ENCODE measurements at regions not wholly inside any gene's neighbourhood (a gene's known extent, or its start where the extent isn't known, plus 50 kb on each side); places are given as distances from the start of the nearest gene placed in this dataset.

DNA sequence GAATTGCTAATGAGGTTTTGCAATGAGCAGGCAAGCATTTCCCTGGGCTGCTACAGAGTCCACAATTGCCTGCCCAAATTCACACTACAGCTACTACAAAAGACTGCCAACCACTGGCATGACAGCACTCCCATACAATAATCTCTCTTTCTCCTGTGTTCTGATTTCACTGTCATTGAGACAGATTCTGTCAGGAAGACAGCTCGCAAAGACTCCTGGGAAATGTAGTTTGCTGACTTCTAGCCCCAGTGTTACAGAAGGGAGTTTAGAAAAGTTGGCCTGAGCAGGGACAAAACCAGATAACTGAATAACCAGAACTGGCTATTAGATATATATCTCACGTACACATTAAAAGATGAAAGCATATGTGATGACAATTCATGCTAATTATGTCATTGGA is 1231.3 kb upstream of the PRKX start:
- no peaks in the 10 kb centered on the region for H3K4me1 Mint-ChIP-seq (ENCODE audit: low read depth)

DNA sequence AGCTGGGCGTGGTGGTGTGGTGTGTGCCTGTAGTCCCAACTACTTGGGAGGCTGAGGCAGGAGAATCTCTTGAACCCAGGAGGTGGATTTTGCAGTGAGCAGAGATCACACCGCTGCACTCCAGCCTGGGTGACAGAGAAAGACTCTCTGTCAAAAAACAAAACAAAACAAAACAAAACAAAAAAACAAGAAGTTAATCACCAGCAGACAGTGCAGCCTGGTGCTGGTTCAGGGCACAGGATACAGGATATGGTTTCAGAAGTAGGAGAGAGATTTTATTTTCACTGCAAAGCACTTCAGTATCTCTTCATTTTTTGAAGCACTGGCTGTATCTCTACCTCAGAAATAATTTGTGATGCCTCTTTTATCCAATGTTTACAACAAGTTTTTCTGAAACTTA is 1222.9 kb upstream of the PRKX start:
- no peak for DNase-seq
- Mint-ChIP-seq H3K4me1 (ENCODE audit: low read depth) (no peaks in the 10 kb centered on the region), H3K36me3 (ENCODE audit: insufficient read depth in 2 of 2) (no peaks in the 10 kb centered on the region), H3K9me3 (peaks cover 0 to 2% of the 10 kb centered on the region in 2 donors), H3K27ac (no peak overlapping the region), H3K4me3 (no peak overlapping the region), H3K27me3 (ENCODE audit: low read depth) (no peaks in the 10 kb centered on the region)
- ATAC-seq (replicated peaks in 1 of 2), result no peak

More for the DNA sequence above, 1231.3 kb upstream of the PRKX start:
- no peaks in the 10 kb centered on the region for H3K36me3 Mint-ChIP-seq (ENCODE audit: insufficient read depth in 2 of 2)
- no peaks in the 10 kb centered on the region for H3K27me3 Mint-ChIP-seq (ENCODE audit: low read depth)
- DNase-seq, result no peak
- H3K9me3 Mint-ChIP-seq, result peaks cover 0 to 3% of the 10 kb centered on the region in 2 donors
- no peak overlapping the region for H3K27ac Mint-ChIP-seq
- no peak overlapping the region for H3K4me3 Mint-ChIP-seq
- ATAC-seq (replicated peaks in 1 of 2), result no peak

DNA sequence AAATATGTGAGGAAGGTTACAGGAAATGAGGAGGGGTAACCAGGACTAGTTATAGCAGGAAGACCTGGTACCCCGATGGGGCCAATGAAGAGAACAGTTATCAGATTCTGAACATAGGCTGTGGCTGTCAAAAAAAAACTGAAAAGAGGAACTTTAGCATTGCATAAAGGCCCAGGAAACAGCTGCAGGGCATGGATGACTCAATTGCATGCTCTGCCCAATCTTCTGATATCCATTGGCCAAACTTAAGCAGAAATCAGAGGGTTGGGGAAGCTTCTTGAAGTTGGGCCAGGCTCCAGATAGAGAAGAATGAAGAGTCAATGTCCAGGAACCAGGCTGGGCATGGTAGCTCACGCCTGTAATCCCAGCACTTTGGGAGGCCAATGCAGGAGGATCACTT is 1222.4 kb upstream of the PRKX start:
- ATAC-seq (replicated peaks in 1 of 2), result no peak
- peaks cover 0 to 2% of the 10 kb centered on the region in 2 donors for H3K9me3 Mint-ChIP-seq
- H3K27me3 Mint-ChIP-seq (ENCODE audit: low read depth), result no peaks in the 10 kb centered on the region

DNA sequence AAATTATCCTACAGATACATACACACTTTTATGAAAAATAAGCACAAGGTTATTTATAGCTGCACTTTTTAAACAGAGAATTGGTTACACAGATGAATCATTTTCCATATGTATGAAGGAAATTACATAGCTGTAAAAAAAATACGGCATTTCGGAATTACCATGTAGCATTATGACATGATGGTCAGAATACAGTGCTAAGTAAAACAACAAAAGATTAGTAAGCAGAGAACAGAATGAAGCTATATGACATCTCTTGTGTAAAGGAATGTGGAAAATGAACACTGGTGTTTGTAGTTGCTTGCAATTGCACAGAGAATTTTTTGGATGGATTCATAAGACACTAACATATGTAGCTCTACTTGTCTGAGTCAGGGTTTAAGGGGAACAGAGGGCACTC is 1222.0 kb upstream of the PRKX start:
- no peaks in the 10 kb centered on the region for H3K4me1 Mint-ChIP-seq (ENCODE audit: low read depth)
- H3K4me3 Mint-ChIP-seq, result no peak overlapping the region
- H3K9me3 Mint-ChIP-seq, result peaks cover 0 to 2% of the 10 kb centered on the region in 2 donors
- no peak overlapping the region for H3K27ac Mint-ChIP-seq
- no peaks in the 10 kb centered on the region for H3K27me3 Mint-ChIP-seq (ENCODE audit: low read depth)
- no peak for ATAC-seq (replicated peaks in 1 of 2)
- H3K36me3 Mint-ChIP-seq (ENCODE audit: insufficient read depth in 2 of 2), result no peaks in the 10 kb centered on the region
- no peak for DNase-seq

More for the DNA sequence above, 1222.4 kb upstream of the PRKX start:
- no peak for DNase-seq
- Mint-ChIP-seq H3K4me1 (ENCODE audit: low read depth) (no peaks in the 10 kb centered on the region), H3K36me3 (ENCODE audit: insufficient read depth in 2 of 2) (no peaks in the 10 kb centered on the region), H3K4me3 (no peak overlapping the region), H3K27ac (no peak overlapping the region)

GRCh38 chrX:4932790-4933189 is 1219.3 kb upstream of the PRKX start:
- H3K36me3 Mint-ChIP-seq (ENCODE audit: insufficient read depth in 2 of 2), result no peaks in the 10 kb centered on the region
- no peak overlapping the region for H3K4me3 Mint-ChIP-seq
- peaks cover 0 to 3% of the 10 kb centered on the region in 2 donors for H3K9me3 Mint-ChIP-seq
- no peak overlapping the region for H3K27ac Mint-ChIP-seq
- no peaks in the 10 kb centered on the region for H3K27me3 Mint-ChIP-seq (ENCODE audit: low read depth)
- no peak for ATAC-seq (replicated peaks in 1 of 2)
- H3K4me1 Mint-ChIP-seq (ENCODE audit: low read depth), result no peaks in the 10 kb centered on the region
- no peak for DNase-seq

DNA sequence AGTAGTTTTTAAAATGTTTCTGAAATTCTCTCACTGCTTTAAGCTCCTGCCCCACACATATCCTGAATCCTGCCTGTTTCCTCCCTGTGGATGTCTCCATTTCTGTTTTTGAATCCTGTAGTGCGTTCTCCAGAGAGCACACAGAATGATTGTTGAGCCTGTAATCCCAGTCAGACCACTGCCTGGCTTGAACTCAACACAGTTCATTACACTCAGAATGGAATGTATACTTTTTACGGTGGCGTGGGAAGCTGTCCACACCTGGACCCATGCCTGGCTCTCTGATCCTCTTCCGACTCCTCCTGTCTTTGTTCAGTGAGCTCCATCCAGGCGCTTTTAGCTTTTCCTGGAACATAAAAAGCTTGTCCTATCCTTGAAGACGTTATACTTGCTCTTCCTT is 1217.0 kb upstream of the PRKX start:
- DNase-seq (no peak), ATAC-seq (replicated peaks in 1 of 2) (no peak)
- peaks cover 0 to 4% of the 10 kb centered on the region in 2 donors for H3K9me3 Mint-ChIP-seq
- H3K27ac Mint-ChIP-seq, result no peak overlapping the region
- no peaks in the 10 kb centered on the region for H3K36me3 Mint-ChIP-seq (ENCODE audit: insufficient read depth in 2 of 2)
- no peaks in the 10 kb centered on the region for H3K4me1 Mint-ChIP-seq (ENCODE audit: low read depth)
- H3K27me3 Mint-ChIP-seq (ENCODE audit: low read depth), result no peaks in the 10 kb centered on the region
- H3K4me3 Mint-ChIP-seq, result no peak overlapping the region

- DNase-seq (no peak), ATAC-seq (replicated peaks in 1 of 2) (no peak)
- H3K4me3 Mint-ChIP-seq, result no peak overlapping the region
- H3K27ac Mint-ChIP-seq, result no peak overlapping the region
- no peaks in the 10 kb centered on the region for H3K36me3 Mint-ChIP-seq (ENCODE audit: insufficient read depth in 2 of 2)
- H3K27me3 Mint-ChIP-seq (ENCODE audit: low read depth), result no peaks in the 10 kb centered on the region
- peaks cover 0 to 4% of the 10 kb centered on the region in 2 donors for H3K9me3 Mint-ChIP-seq
- H3K4me1 Mint-ChIP-seq (ENCODE audit: low read depth), result no peaks in the 10 kb centered on the region
Observed at GRCh38 chrX:4925911-4926310, 1212.5 kb upstream of the PRKX start.

DNA sequence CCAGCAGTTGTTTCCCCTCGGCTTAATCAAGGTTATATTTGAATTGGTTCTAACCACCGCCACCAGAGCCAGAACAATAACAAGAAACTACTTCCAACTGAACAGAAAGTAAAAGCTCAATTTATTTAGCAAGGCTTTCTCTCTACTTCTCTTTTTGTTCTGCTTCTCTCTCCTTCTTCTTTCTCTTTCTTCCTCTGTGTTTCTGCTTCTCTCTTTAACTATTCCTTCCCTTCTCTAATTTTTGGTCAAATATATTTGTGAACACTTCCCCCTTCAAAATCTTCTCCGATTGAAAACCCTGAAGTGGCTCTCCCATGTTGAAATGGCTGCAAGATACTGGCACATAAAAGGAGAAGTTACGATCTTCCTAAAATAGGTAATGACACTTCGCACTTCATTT is 1195.9 kb upstream of the PRKX start:
- ATAC-seq (replicated peaks in 1 of 2) (no peak), DNase-seq (no peak)
- Mint-ChIP-seq H3K36me3 (ENCODE audit: insufficient read depth in 2 of 2) (peaks cover 0 to 2% of the 10 kb centered on the region in 2 donors), H3K4me1 (ENCODE audit: low read depth) (no peaks in the 10 kb centered on the region), H3K9me3 (peaks cover 3 to 5% of the 10 kb centered on the region in 2 donors), H3K4me3 (no peak overlapping the region), H3K27me3 (ENCODE audit: low read depth) (no peaks in the 10 kb centered on the region), H3K27ac (no peak overlapping the region)

DNA sequence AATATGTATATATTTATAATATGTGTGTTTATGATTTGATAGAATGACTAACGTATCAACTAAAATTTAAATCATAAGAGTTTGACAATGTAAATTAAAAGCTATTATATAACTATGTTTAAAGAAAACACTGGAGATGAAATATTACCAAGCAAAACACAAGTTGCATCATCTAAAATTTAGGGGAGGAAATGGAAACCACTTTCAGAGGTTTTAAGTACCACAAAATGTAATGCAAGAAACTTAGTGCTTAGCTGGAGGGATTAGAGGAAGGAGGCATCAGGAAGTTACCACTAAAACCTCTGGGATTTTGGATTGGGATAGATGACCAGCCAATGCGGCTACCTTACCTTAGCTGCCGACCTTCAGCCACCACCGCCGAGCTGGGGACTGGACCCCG is 1192.1 kb upstream of the PRKX start:
- no peak for ATAC-seq (replicated peaks in 1 of 2)
- no peak for DNase-seq
- H3K9me3 Mint-ChIP-seq, result peaks cover 3 to 5% of the 10 kb centered on the region in 2 donors
- H3K27me3 Mint-ChIP-seq (ENCODE audit: low read depth), result no peaks in the 10 kb centered on the region
- H3K27ac Mint-ChIP-seq, result no peak overlapping the region
- no peaks in the 10 kb centered on the region for H3K4me1 Mint-ChIP-seq (ENCODE audit: low read depth)
- peaks cover 0 to 2% of the 10 kb centered on the region in 2 donors for H3K36me3 Mint-ChIP-seq (ENCODE audit: insufficient read depth in 2 of 2)
- no peak overlapping the region for H3K4me3 Mint-ChIP-seq

- no peak overlapping the region for H3K27ac Mint-ChIP-seq
- H3K36me3 Mint-ChIP-seq (ENCODE audit: insufficient read depth in 2 of 2), result no peaks in the 10 kb centered on the region
- no peak for ATAC-seq (replicated peaks in 1 of 2)
- H3K4me3 Mint-ChIP-seq, result no peak overlapping the region
- peaks cover 1 to 4% of the 10 kb centered on the region in 2 donors for H3K9me3 Mint-ChIP-seq
- DNase-seq, result no peak
- no peaks in the 10 kb centered on the region for H3K4me1 Mint-ChIP-seq (ENCODE audit: low read depth)
- no peaks in the 10 kb centered on the region for H3K27me3 Mint-ChIP-seq (ENCODE audit: low read depth)
Observed at GRCh38 chrX:4881277-4881676, 1167.8 kb upstream of the PRKX start.

- DNase-seq, result no peak
- Mint-ChIP-seq H3K27me3 (ENCODE audit: low read depth) (no peaks in the 10 kb centered on the region), H3K27ac (no peak overlapping the region), H3K4me1 (ENCODE audit: low read depth) (no peaks in the 10 kb centered on the region), H3K36me3 (ENCODE audit: insufficient read depth in 2 of 2) (no peaks in the 10 kb centered on the region), H3K9me3 (peaks cover 3 to 4% of the 10 kb centered on the region in 2 donors), H3K4me3 (no peak overlapping the region)
- no peak for ATAC-seq (replicated peaks in 1 of 2)
Observed at GRCh38 chrX:4878640-4879039, 1165.2 kb upstream of the PRKX start.

DNA sequence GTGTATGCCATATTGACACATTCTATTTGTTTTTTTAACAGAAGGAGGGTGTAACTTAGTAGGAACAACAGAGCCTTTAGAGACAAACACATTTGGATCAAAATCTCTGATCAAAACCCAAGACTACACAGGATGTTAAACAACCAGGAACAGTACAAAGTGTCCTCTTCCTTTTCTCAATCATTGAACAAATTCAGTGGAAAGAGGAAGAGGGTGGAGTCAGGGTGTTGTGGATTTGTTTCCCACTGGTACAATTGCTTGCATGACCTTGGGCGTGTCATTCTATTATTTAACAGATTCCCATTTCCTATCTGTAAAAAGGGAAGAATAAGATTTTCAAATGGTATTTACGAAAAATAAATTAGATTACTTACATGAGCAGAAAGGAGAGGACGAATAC is 1162.8 kb upstream of the PRKX start:
- no peak for ATAC-seq (replicated peaks in 1 of 2)
- peaks cover 0 to 3% of the 10 kb centered on the region in 2 donors for H3K36me3 Mint-ChIP-seq (ENCODE audit: insufficient read depth in 2 of 2)
- peaks cover 6 to 8% of the 10 kb centered on the region in 2 donors for H3K9me3 Mint-ChIP-seq

DNA sequence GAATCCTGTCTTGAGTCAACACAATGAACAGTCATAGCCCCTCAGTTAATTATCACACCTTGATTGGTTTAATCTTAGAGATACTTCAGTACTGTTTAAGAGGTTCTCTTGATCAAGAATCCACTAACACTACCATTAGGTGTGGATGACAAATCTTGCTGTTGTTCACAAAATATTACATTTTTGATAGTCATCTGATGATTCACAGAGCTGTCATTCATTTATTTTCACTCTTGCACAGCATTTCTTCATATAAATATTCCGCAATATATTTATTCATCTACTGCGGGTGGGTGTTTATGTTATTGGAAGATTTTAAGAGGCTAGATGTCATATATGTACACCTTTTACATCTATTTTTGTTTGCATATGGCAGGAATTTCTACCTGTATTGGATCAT is 1138.1 kb upstream of the PRKX start:
- DNase-seq, result no peak
- Mint-ChIP-seq H3K27ac (no peak overlapping the region), H3K9me3 (peaks cover 2 to 8% of the 10 kb centered on the region in 2 donors), H3K4me3 (no peak overlapping the region), H3K36me3 (ENCODE audit: insufficient read depth in 2 of 2) (peaks cover 0 to 2% of the 10 kb centered on the region in 2 donors), H3K4me1 (ENCODE audit: low read depth) (no peaks in the 10 kb centered on the region), H3K27me3 (ENCODE audit: low read depth) (no peaks in the 10 kb centered on the region)
- ATAC-seq (replicated peaks in 1 of 2), result no peak

More for the DNA sequence above, 1162.8 kb upstream of the PRKX start:
- H3K4me3 Mint-ChIP-seq, result no peak overlapping the region
- no peak for DNase-seq
- H3K4me1 Mint-ChIP-seq (ENCODE audit: low read depth), result no peaks in the 10 kb centered on the region
- no peaks in the 10 kb centered on the region for H3K27me3 Mint-ChIP-seq (ENCODE audit: low read depth)
- H3K27ac Mint-ChIP-seq, result no peak overlapping the region

DNA sequence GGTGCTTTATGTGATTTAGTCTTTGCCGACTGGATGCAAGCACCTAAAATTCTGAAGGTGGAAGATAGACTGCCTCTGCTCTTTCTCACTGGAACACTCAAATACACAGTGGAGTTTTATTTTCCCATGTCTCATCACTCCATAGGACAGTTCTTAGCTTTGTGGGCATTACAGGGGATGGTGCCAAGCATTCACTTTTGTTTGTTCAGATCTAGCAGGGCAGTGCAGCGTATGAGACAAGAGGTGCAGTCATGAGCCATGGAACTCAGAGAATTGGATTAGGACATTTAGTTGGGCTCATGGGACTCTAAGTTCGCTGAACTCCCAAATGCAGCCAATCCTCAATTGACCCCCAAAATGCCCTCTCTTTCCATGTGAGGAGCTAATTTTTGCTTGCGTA is 1136.9 kb upstream of the PRKX start:
- no peak overlapping the region for H3K4me3 Mint-ChIP-seq
- DNase-seq, result no peak
- peaks cover 2 to 8% of the 10 kb centered on the region in 2 donors for H3K9me3 Mint-ChIP-seq
- H3K4me1 Mint-ChIP-seq (ENCODE audit: low read depth), result no peaks in the 10 kb centered on the region
- no peaks in the 10 kb centered on the region for H3K27me3 Mint-ChIP-seq (ENCODE audit: low read depth)
- no peak for ATAC-seq (replicated peaks in 1 of 2)
- H3K27ac Mint-ChIP-seq, result no peak overlapping the region
- H3K36me3 Mint-ChIP-seq (ENCODE audit: insufficient read depth in 2 of 2), result peaks cover 0 to 2% of the 10 kb centered on the region in 2 donors
